Endothelial cell of hepatic sinusoid (primary cell): ENCODE measurements at regions not wholly inside any gene's neighbourhood (a gene's known extent, or its start where the extent isn't known, plus 50 kb on each side); places are given as distances from the start of the nearest gene placed in this dataset.

Experiments used
- in situ Hi-C: cut with HindIII; loops from 2 replicates; pipeline ENCODE4 v1.10.0; 2017; ENCODE audit warnings: low sequenced_read_pairs

- in situ Hi-C loops, result no loop called here
Observed at GRCh38 chr14:81946375-81946774, 412.7 kb upstream of the SEL1L start.

- in situ Hi-C loops, result no loop called here
Observed at GRCh38 chr14:81946834-81947798, 413.5 kb upstream of the SEL1L start.

- in situ Hi-C loops, result no loop called here
Observed at GRCh38 chr14:81952917-81953316, 419.3 kb upstream of the SEL1L start.

GRCh38 chr14:81953419-81953818, 419.8 kb upstream of the SEL1L start:
- in situ Hi-C loops, result no loop called here

- in situ Hi-C loops, result no loop called here
Observed at GRCh38 chr14:81955123-81955522, 421.5 kb upstream of the SEL1L start.

GRCh38 chr14:81960781-81961180, 427.1 kb upstream of the SEL1L start:
- in situ Hi-C loops, result no loop called here

GRCh38 chr14:81963846-81964245, 430.2 kb upstream of the SEL1L start:
- in situ Hi-C loops, result no loop called here

GRCh38 chr14:81970307-81970706, 436.7 kb upstream of the SEL1L start:
- in situ Hi-C loops, result no loop called here

- in situ Hi-C loops, result no loop called here
Observed at GRCh38 chr14:81971911-81972310, 438.3 kb upstream of the SEL1L start.

- in situ Hi-C loops, result no loop called here
Observed at GRCh38 chr14:81972601-81973000, 438.9 kb upstream of the SEL1L start.

- in situ Hi-C loops, result no loop called here
Observed at GRCh38 chr14:81974543-81974942, 440.9 kb upstream of the SEL1L start.

- in situ Hi-C loops, result no loop called here
Observed at GRCh38 chr14:81980601-81981306, 447.1 kb upstream of the SEL1L start.

- in situ Hi-C loops, result no loop called here
Observed at GRCh38 chr14:81981307-81981675, 447.6 kb upstream of the SEL1L start.

- in situ Hi-C loops, result no loop called here
Observed at GRCh38 chr14:81982046-81982445, 448.4 kb upstream of the SEL1L start.

GRCh38 chr14:81986005-81986404, 452.4 kb upstream of the SEL1L start:
- in situ Hi-C loops, result no loop called here

- in situ Hi-C loops, result no loop called here
Observed at GRCh38 chr14:81989211-81989610, 455.6 kb upstream of the SEL1L start.

GRCh38 chr14:81990312-81990761, 456.7 kb upstream of the SEL1L start:
- in situ Hi-C loops, result no loop called here

- in situ Hi-C loops, result no loop called here
Observed at GRCh38 chr14:81991998-81992397, 458.3 kb upstream of the SEL1L start.

- in situ Hi-C loops, result no loop called here
Observed at GRCh38 chr14:81993432-81993831, 459.8 kb upstream of the SEL1L start.

- in situ Hi-C loops, result no loop called here
Observed at GRCh38 chr14:82003426-82003825, 469.8 kb upstream of the SEL1L start.

- in situ Hi-C loops, result no loop called here
Observed at GRCh38 chr14:82009076-82009475, 475.4 kb upstream of the SEL1L start.

- in situ Hi-C loops, result no loop called here
Observed at GRCh38 chr14:82009993-82010392, 476.3 kb upstream of the SEL1L start.
